Keratinocyte (primary cell): ENCODE measurements at regions not wholly inside any gene's neighbourhood (a gene's known extent, or its start where the extent isn't known, plus 50 kb on each side); places are given as distances from the start of the nearest gene placed in this dataset.

ENCODE experiments used
- DNase-seq: peaks from one replicate; pipeline ENCODE4 v3.0.0-alpha.2; 2011; ENCODE audit warnings: low read depth, missing footprints, low spot score
- FAIRE-seq: peaks from 2 replicates; lab custom pipeline; 2011; peaks lifted over from hg19 to GRCh38; lab: Jason Lieb, UNC
- H2AFZ ChIP-seq: 2 replicates; pipeline ENCODE4 v1.6.0; 2012; ENCODE audit warnings: low read length, control low read depth, inconsistent platforms; ENCODE audit not compliant: control insufficient read depth
- H3K27ac ChIP-seq: 2 replicates; pipeline ENCODE4 v1.5.1; 2011; ENCODE audit warnings: low read length; ENCODE audit not compliant: control insufficient read depth, insufficient read depth
- H3K27me3 ChIP-seq: 3 replicates; pipeline ENCODE4 v1.6.0; 2011; ENCODE audit warnings: low read length; ENCODE audit not compliant: control insufficient read depth, insufficient read depth; ENCODE audit errors: extremely low read depth
- H3K36me3 ChIP-seq, 2 experiments: 2 replicates in 1 of 2; 3 replicates in 1 of 2; pipeline ENCODE4 v1.5.1; 2011; ENCODE audit warnings: low read length in 2 of 2, mild to moderate bottlenecking in 1 of 2; ENCODE audit not compliant: control insufficient read depth in 2 of 2, insufficient read depth in 2 of 2; ENCODE audit errors: extremely low read depth in 1 of 2
- H3K4me1 ChIP-seq: 3 replicates; pipeline ENCODE4 v1.5.1; 2011; ENCODE audit warnings: low read length; ENCODE audit not compliant: control insufficient read depth, insufficient read depth; ENCODE audit errors: extremely low read depth
- H3K4me2 ChIP-seq: 3 replicates; pipeline ENCODE4 v1.6.0; 2011; ENCODE audit warnings: low read depth, low read length; ENCODE audit not compliant: control insufficient read depth, insufficient read depth; ENCODE audit errors: extremely low read depth
- H3K4me3 ChIP-seq, 3 experiments: fragments of 200-600 bp in 1 of 3; sonication (generic) in 1 of 3; 2 replicates in 2 of 3; 3 replicates in 1 of 3; pipeline ENCODE4 v1.5.1; 2011 to 2016; ENCODE audit warnings: low read length in 3 of 3, mild to moderate bottlenecking in 3 of 3, control low read depth in 2 of 3, inconsistent platforms in 1 of 3, low read depth in 1 of 3, mixed read lengths in 1 of 3, mixed run types in 1 of 3, moderate library complexity in 1 of 3; ENCODE audit not compliant: control insufficient read depth in 2 of 3, insufficient read depth in 2 of 3; ENCODE audit errors: extremely low read depth in 1 of 3
- H3K79me2 ChIP-seq: 2 replicates; pipeline ENCODE4 v1.6.0; 2012; ENCODE audit warnings: low read length; ENCODE audit not compliant: control insufficient read depth, insufficient read depth
- H3K9ac ChIP-seq: 3 replicates; pipeline ENCODE4 v1.6.0; 2011; ENCODE audit warnings: low read length; ENCODE audit not compliant: control insufficient read depth, insufficient read depth; ENCODE audit errors: extremely low read depth
- H3K9me1 ChIP-seq: 3 replicates; pipeline ENCODE4 v1.6.0; 2011; ENCODE audit warnings: low read length; ENCODE audit not compliant: control insufficient read depth, insufficient read depth; ENCODE audit errors: extremely low read depth
- H3K9me3 ChIP-seq: 2 replicates; pipeline ENCODE4 v1.5.1; 2012; ENCODE audit warnings: low read depth, low read length; ENCODE audit not compliant: control insufficient read depth
- H4K20me1 ChIP-seq: 3 replicates; pipeline ENCODE4 v1.6.0; 2011; ENCODE audit warnings: low read length; ENCODE audit not compliant: control insufficient read depth, insufficient read depth; ENCODE audit errors: extremely low read depth
- EZH2 ChIP-seq: IDR thresholded peaks from one replicate; pipeline ENCODE4 v1.6.1; 2012; ENCODE audit warnings: inconsistent platforms, mild to moderate bottlenecking, low read length, moderate library complexity
- dilution Hi-C: fragments of 300-500 bp; cut with MboI; formaldehyde crosslinking; loops from one replicate; pipeline ENCODE4 v1.7.0; 2020; ENCODE audit warnings: low sequenced_read_pairs; ENCODE audit not compliant: extremely low pct_ligation_motif_present
- TF ChIP-seq, protein P1 (sequence below), 3 experiments: IDR thresholded peaks in 1 of 3; conservative IDR thresholded peaks in 1 of 3; optimal IDR thresholded peaks in 1 of 3; 2 replicates in 2 of 3; 3 replicates in 1 of 3; pipeline versions ENCODE3 to v1.5.1; 2011; ENCODE audit warnings: low read length in 3 of 3, mild to moderate bottlenecking in 3 of 3, moderate library complexity in 2 of 3, control low read depth in 1 of 3, inconsistent platforms in 1 of 3; ENCODE audit not compliant: insufficient read depth in 2 of 3; ENCODE audit errors: extremely low read depth in 1 of 3

DNA sequence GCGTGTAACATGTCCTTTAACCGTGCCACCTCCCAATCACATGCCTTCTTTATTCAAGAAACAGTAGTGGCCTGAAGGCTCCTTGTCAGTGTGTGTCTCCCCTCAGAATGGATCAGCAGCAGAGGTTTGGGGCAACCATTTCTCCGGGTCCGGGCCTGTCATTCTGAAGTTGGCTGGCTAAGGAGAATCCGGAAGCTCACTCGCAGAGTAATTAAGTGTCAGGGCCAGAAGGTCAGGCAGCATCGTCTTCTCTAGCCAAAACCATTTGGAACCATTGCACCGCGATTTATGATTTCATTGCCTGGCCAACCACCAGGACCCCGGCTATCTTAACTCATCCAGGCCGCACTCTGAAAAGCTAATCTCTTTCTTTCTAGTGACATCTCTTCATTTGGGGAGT is 550.8 kb downstream of the EFNB2 start:
- no peaks in the 10 kb centered on the region for H3K9me1 ChIP-seq
- no peaks in the 10 kb centered on the region for H3K9me3 ChIP-seq
- H3K27ac ChIP-seq = peak overlapping the region; percentile 44
- peak overlapping the region; percentile 29 for H3K4me2 ChIP-seq
- dilution Hi-C loops = no loop called here
- H3K79me2 ChIP-seq = no peaks in the 10 kb centered on the region
- H3K4me1 ChIP-seq = peaks cover 11% of the 10 kb centered on the region
- FAIRE-seq = no peak
- TF ChIP-seq EZH2 = no peak
- TF ChIP-seq, protein P1, sequence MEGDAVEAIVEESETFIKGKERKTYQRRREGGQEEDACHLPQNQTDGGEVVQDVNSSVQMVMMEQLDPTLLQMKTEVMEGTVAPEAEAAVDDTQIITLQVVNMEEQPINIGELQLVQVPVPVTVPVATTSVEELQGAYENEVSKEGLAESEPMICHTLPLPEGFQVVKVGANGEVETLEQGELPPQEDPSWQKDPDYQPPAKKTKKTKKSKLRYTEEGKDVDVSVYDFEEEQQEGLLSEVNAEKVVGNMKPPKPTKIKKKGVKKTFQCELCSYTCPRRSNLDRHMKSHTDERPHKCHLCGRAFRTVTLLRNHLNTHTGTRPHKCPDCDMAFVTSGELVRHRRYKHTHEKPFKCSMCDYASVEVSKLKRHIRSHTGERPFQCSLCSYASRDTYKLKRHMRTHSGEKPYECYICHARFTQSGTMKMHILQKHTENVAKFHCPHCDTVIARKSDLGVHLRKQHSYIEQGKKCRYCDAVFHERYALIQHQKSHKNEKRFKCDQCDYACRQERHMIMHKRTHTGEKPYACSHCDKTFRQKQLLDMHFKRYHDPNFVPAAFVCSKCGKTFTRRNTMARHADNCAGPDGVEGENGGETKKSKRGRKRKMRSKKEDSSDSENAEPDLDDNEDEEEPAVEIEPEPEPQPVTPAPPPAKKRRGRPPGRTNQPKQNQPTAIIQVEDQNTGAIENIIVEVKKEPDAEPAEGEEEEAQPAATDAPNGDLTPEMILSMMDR (optimal IDR thresholded peaks at IDR 0.05 in 1 of 3, IDR thresholded peaks at IDR 0.05 in 1 of 3, conservative IDR thresholded peaks at IDR 0.05 in 1 of 3; ENCODE audit: extremely low read depth in 1 of 3, insufficient read depth in 2 of 3, low read length in 3 of 3) = no peak
- H3K9ac ChIP-seq = no peak overlapping the region
- peak overlapping the region; percentile 67 for H2AFZ ChIP-seq
- H4K20me1 ChIP-seq = no peaks in the 10 kb centered on the region
- H3K4me3 ChIP-seq = no peak overlapping the region
- DNase-seq = no peak
- no peaks in the 10 kb centered on the region for H3K27me3 ChIP-seq
- H3K36me3 ChIP-seq = no peaks in the 10 kb centered on the region

DNA sequence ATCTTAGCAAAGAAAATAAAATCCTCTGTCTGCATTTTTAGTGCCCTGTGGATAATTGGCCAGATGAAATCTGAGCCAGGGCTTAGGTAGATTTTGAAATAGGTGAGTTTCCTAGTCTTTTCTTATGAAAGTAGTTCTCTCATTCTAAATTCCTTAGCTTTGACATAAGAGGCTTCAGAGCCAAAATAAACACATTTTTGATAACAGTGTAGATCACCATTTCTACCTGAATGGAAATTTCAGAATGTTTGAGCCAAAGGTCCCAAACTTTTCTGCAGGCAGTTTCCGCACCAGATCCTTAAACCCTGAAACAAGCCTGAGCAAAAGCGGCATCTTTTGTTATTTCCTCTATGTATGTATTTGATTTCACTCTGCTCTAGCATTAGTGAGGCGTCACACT is 551.2 kb downstream of the EFNB2 start:
- Histone ChIP-seq H3K4me2 (peak overlapping the region; percentile 29), H3K27ac (peak overlapping the region; percentile 44), H3K9ac (no peak overlapping the region), H3K27me3 (no peaks in the 10 kb centered on the region), H3K36me3 (no peaks in the 10 kb centered on the region), H4K20me1 (no peaks in the 10 kb centered on the region), H3K79me2 (no peaks in the 10 kb centered on the region), H2AFZ (peak overlapping the region; percentile 67), H3K9me1 (peaks cover under 1% of the 10 kb centered on the region), H3K9me3 (no peaks in the 10 kb centered on the region), H3K4me1 (peaks cover 13% of the 10 kb centered on the region), H3K4me3 (no peak overlapping the region)
- peak; percentile 26 for FAIRE-seq
- dilution Hi-C loops = no loop called here
- TF ChIP-seq, protein P1 (optimal IDR thresholded peaks at IDR 0.05 in 1 of 3, IDR thresholded peaks at IDR 0.05 in 1 of 3, conservative IDR thresholded peaks at IDR 0.05 in 1 of 3; ENCODE audit: extremely low read depth in 1 of 3, insufficient read depth in 2 of 3, low read length in 3 of 3) = no peak
- TF ChIP-seq EZH2 = no peak
- no peak for DNase-seq
